MM.1S (cell line): ENCODE measurements at regions not wholly inside any gene's neighbourhood (a gene's known extent, or its start where the extent isn't known, plus 50 kb on each side); places are given as distances from the start of the nearest gene placed in this dataset.
"Not testable (repeated sequence)": the region's sequence is repeated elsewhere in the genome, so short reads cannot be mapped to it uniquely, and the experiment has no call there.

Experiments
- CTCF ChIP-seq: fragments of 300-600 bp; sonication (generic); IDR thresholded peaks from 2 replicates; pipeline ENCODE4 v1.5.1; 2016; ENCODE audit warnings: antibody characterized with exemption, low read length, mixed read lengths
- EZH2phosphoT487 ChIP-seq: fragments of 300-600 bp; sonication (generic); IDR thresholded peaks from 2 replicates; pipeline ENCODE4 v1.6.1; 2018; ENCODE audit warnings: antibody characterized with exemption, low read length

GRCh38 chr1:146671588-146671987 is 266.5 kb upstream of the NBPF12 start:
- not testable (repeated sequence) for TF ChIP-seq CTCF, EZH2phosphoT487
